OCI-LY3 (cell line): ENCODE measurements at regions not wholly inside any gene's neighbourhood (a gene's known extent, or its start where the extent isn't known, plus 50 kb on each side); places are given as distances from the start of the nearest gene placed in this dataset.

ENCODE experiments used
- EZH2phosphoT487 ChIP-seq: fragments of 200-600 bp; shearing (Covaris generic); IDR thresholded peaks from 2 replicates; pipeline ENCODE4 v1.6.1; 2018; ENCODE audit warnings: antibody characterized with exemption, mixed run types, low read depth
- TF ChIP-seq, protein P1 (sequence below): fragments of 200-600, 300-600 bp; sonication (generic); IDR thresholded peaks from 2 replicates; pipeline ENCODE4 v1.5.1; 2014; ENCODE audit warnings: antibody characterized with exemption, low read length, low read depth

DNA sequence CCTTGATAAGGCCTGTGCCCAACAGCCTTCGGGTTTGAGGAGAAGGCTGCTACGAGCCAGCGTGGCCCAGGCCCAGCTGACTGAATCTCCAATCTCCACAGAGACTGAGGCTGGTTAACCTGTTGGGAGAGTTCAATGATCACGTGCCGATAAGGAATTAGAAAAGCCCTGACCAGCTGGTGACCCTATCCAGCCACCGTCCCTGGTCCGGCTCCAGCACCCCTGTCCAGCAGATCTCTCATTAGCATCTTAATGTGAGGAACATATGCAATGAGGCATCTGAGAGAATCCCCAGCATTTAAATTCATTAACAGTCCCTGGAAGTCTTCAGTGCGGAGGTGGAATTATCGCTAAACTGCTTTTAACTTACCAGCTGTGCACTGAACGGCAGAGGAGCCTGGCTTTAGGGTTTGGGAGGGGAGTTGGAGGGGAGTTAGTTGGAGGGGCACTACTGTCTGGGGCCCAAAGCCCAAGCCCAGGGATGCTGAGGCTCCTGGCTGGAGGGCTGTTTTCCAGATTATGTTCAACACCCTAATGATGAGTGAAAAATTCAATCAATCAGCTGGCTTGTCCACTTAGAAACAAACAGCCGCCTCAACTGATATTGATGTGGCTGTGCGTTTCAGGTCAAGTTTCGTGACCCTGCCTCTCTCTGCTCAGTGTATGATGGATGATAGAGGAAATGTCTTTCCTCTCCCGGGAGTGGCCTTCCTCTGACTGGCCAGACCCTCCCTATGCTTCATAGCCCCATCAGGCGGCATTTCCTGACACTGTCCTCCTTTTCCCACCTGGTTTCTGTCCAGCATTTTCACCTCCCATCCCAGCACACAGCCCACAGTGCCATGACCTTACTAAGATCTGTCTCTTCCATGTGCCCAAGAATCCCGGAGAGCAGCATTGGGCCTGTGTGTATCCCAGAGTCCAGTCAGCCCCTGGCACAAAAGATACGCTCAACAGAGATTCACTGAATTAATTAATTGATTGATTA lies 184.5 kb downstream of the CCT6B start:
- TF ChIP-seq, protein P1, sequence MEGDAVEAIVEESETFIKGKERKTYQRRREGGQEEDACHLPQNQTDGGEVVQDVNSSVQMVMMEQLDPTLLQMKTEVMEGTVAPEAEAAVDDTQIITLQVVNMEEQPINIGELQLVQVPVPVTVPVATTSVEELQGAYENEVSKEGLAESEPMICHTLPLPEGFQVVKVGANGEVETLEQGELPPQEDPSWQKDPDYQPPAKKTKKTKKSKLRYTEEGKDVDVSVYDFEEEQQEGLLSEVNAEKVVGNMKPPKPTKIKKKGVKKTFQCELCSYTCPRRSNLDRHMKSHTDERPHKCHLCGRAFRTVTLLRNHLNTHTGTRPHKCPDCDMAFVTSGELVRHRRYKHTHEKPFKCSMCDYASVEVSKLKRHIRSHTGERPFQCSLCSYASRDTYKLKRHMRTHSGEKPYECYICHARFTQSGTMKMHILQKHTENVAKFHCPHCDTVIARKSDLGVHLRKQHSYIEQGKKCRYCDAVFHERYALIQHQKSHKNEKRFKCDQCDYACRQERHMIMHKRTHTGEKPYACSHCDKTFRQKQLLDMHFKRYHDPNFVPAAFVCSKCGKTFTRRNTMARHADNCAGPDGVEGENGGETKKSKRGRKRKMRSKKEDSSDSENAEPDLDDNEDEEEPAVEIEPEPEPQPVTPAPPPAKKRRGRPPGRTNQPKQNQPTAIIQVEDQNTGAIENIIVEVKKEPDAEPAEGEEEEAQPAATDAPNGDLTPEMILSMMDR: no peak
- no peak for TF ChIP-seq EZH2phosphoT487
